PC-9 (cell line): ENCODE measurements at regions not wholly inside any gene's neighbourhood (a gene's known extent, or its start where the extent isn't known, plus 50 kb on each side); places are given as distances from the start of the nearest gene placed in this dataset.

Experiments used
- EZH2 ChIP-seq: fragments of 200-600 bp; sonication (generic); IDR thresholded peaks from 2 replicates; pipeline ENCODE4 v1.8.0; 2017; ENCODE audit warnings: antibody characterized with exemption, low read depth
- TF ChIP-seq, protein P1 (sequence below): fragments of 200-600 bp; sonication (generic); conservative IDR thresholded peaks from 2 replicates; pipeline ENCODE4 v1.6.1; 2017; ENCODE audit warnings: mixed run types, antibody characterized with exemption, mild to moderate bottlenecking, moderate library complexity

DNA sequence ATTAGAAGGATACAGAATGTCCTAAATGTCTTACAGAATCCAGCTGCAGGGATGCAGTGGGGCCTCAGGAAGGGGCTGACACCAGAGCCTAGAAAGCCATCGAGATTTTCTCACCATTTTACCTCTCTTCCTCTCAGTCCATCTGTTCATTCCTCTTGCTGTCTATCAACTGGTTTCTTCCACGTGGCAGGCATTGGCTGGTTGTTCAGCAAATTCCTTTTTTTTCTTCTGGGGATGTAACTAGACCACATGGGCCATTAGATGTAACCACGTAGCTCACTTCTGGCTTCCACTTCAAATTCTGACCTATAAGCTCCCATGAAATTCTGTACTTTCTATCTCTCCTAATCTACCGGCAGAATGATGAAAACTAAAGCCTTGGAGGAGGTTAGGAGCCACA, 93.6 kb upstream of the MTAP start:
- TF ChIP-seq, protein P1, sequence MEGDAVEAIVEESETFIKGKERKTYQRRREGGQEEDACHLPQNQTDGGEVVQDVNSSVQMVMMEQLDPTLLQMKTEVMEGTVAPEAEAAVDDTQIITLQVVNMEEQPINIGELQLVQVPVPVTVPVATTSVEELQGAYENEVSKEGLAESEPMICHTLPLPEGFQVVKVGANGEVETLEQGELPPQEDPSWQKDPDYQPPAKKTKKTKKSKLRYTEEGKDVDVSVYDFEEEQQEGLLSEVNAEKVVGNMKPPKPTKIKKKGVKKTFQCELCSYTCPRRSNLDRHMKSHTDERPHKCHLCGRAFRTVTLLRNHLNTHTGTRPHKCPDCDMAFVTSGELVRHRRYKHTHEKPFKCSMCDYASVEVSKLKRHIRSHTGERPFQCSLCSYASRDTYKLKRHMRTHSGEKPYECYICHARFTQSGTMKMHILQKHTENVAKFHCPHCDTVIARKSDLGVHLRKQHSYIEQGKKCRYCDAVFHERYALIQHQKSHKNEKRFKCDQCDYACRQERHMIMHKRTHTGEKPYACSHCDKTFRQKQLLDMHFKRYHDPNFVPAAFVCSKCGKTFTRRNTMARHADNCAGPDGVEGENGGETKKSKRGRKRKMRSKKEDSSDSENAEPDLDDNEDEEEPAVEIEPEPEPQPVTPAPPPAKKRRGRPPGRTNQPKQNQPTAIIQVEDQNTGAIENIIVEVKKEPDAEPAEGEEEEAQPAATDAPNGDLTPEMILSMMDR: no peak
- TF ChIP-seq EZH2: no peak
